ENCODE measurements at regions not wholly inside any gene's neighbourhood (a gene's known extent, or its start where the extent isn't known, plus 50 kb on each side); places are given as distances from the start of the nearest gene placed in this dataset.

DNA sequence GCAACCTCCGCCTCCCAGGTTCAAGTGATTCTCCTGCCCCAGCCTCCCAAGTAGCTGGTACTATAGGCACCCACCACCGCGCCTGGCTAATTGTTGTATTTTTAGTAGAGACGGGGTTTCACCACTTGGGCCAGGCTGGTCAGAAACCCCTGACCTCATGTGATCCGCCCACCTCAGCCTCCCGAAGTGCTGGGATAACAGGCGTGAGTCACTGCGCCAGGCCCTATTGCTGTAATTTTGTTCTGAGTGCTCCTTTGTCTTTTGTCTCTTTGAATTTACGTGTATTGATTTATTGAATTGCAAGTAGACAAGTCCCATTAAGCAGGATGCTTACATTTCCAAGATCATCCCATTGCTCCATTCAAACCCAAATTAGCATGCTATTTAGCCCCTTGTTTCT lies 186.7 kb downstream of the MSX2 start:
- Histone ChIP-seq H3K4me3 (ENCODE audit: low read depth, low read length, poor library complexity, severe bottlenecking) (no peak overlapping the region), H3F3A (ENCODE audit: insufficient read depth, low read length) (no peaks in the 10 kb centered on the region), H4K20me1 (ENCODE audit: insufficient read depth, low read length) (no peaks in the 10 kb centered on the region), H2AFZ (ENCODE audit: low read length) (no peak overlapping the region), H3K9me3 (ENCODE audit: low read length) (no peaks in the 10 kb centered on the region), H3K9me2 (ENCODE audit: low read depth, low read length) (no peaks in the 10 kb centered on the region), H3K27me3 (ENCODE audit: insufficient read depth, low read length) (no peaks in the 10 kb centered on the region), H3K9ac (ENCODE audit: low read length) (no peak overlapping the region), H3K36me3 (ENCODE audit: insufficient read depth, low read length) (no peaks in the 10 kb centered on the region), H3K79me2 (ENCODE audit: insufficient read depth, low read length) (no peaks in the 10 kb centered on the region), H3K4me2 (ENCODE audit: low read length) (no peak overlapping the region), H3K4me1 (ENCODE audit: insufficient read depth, low read length, severe bottlenecking) (no peaks in the 10 kb centered on the region), H3K27ac (ENCODE audit: low read depth, low read length, poor library complexity, severe bottlenecking) (no peak overlapping the region)
- no peak for TF ChIP-seq EZH2 (IDR thresholded peaks at IDR 0.05; ENCODE audit: borderline replicate concordance, low read length)

DNA sequence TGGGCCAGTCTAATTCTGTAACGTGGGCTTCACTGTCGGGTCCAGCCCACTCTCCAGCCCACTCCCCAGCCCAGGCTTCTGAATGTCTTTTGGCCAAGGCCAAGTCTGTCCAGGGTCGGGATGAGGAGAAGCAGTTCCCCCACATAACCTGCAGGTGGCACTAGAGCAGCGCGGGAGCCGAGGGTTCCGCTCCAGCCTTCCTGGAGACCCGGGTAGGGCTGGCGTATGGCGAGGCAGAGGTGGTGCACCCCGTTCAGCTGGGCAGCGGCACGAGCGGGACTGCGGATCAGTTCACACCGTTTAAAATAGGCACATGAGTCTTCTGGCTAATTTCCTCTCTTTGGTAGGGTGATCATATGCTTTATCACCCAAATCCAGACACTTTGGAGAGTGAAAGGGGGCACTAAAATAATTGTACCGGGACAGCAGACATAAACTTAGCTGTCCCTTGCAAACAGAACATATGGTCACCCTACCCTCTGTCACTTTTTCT lies 185.9 kb downstream of the MSX2 start:
- Histone ChIP-seq H2AFZ (ENCODE audit: low read length) (no peak overlapping the region), H3K36me3 (ENCODE audit: insufficient read depth, low read length) (no peaks in the 10 kb centered on the region), H3K4me3 (ENCODE audit: low read depth, low read length, poor library complexity, severe bottlenecking) (no peak overlapping the region)

GRCh38 chr5:174903172-174903732 lies 178.9 kb downstream of the MSX2 start:
- no peaks in the 10 kb centered on the region for H3K36me3 ChIP-seq (ENCODE audit: insufficient read depth, low read length)
- no peaks in the 10 kb centered on the region for H3K27me3 ChIP-seq (ENCODE audit: insufficient read depth, low read length)
- no peaks in the 10 kb centered on the region for H4K20me1 ChIP-seq (ENCODE audit: insufficient read depth, low read length)
- H3K9me2 ChIP-seq (ENCODE audit: low read depth, low read length) = no peaks in the 10 kb centered on the region
- no peaks in the 10 kb centered on the region for H3K9me3 ChIP-seq (ENCODE audit: low read length)
- H3F3A ChIP-seq (ENCODE audit: insufficient read depth, low read length) = no peaks in the 10 kb centered on the region
- no peak overlapping the region for H3K4me3 ChIP-seq (ENCODE audit: low read depth, low read length, poor library complexity, severe bottlenecking)
- H3K27ac ChIP-seq (ENCODE audit: low read depth, low read length, poor library complexity, severe bottlenecking) = no peak overlapping the region
- no peak overlapping the region for H2AFZ ChIP-seq (ENCODE audit: low read length)
- no peaks in the 10 kb centered on the region for H3K79me2 ChIP-seq (ENCODE audit: insufficient read depth, low read length)
- no peaks in the 10 kb centered on the region for H3K4me1 ChIP-seq (ENCODE audit: insufficient read depth, low read length, severe bottlenecking)
- H3K9ac ChIP-seq (ENCODE audit: low read length) = no peak overlapping the region
- no peak for TF ChIP-seq EZH2 (IDR thresholded peaks at IDR 0.05; ENCODE audit: borderline replicate concordance, low read length)
- peak; percentile 25; the same call in 1 of the 2 replicates for TF ChIP-seq CTCF (IDR thresholded peaks at IDR 0.05; ENCODE audit: low read length)
- no peak overlapping the region for H3K4me2 ChIP-seq (ENCODE audit: low read length)

More for the DNA sequence above, 185.9 kb downstream of the MSX2 start:
- Histone ChIP-seq H3F3A (ENCODE audit: insufficient read depth, low read length) (no peaks in the 10 kb centered on the region), H3K4me1 (ENCODE audit: insufficient read depth, low read length, severe bottlenecking) (no peaks in the 10 kb centered on the region), H3K27me3 (ENCODE audit: insufficient read depth, low read length) (no peaks in the 10 kb centered on the region), H3K9me2 (ENCODE audit: low read depth, low read length) (no peaks in the 10 kb centered on the region), H3K79me2 (ENCODE audit: insufficient read depth, low read length) (no peaks in the 10 kb centered on the region), H3K9me3 (ENCODE audit: low read length) (no peaks in the 10 kb centered on the region), H3K9ac (ENCODE audit: low read length) (no peak overlapping the region), H4K20me1 (ENCODE audit: insufficient read depth, low read length) (no peaks in the 10 kb centered on the region), H3K27ac (ENCODE audit: low read depth, low read length, poor library complexity, severe bottlenecking) (no peak overlapping the region), H3K4me2 (ENCODE audit: low read length) (no peak overlapping the region)
- peak; percentile 77 for TF ChIP-seq CTCF (IDR thresholded peaks at IDR 0.05; ENCODE audit: low read length)
- no peak for TF ChIP-seq EZH2 (IDR thresholded peaks at IDR 0.05; ENCODE audit: borderline replicate concordance, low read length)

- no peaks in the 10 kb centered on the region for H3K9me3 ChIP-seq (ENCODE audit: low read length)
- no peaks in the 10 kb centered on the region for H3K27me3 ChIP-seq (ENCODE audit: insufficient read depth, low read length)
Observed at GRCh38 chr5:174901336-174901735, 177.0 kb downstream of the MSX2 start.

More at GRCh38 chr5:174901336-174901735, 177.0 kb downstream of the MSX2 start:
- Histone ChIP-seq H3K36me3 (ENCODE audit: insufficient read depth, low read length) (no peaks in the 10 kb centered on the region), H3K4me2 (ENCODE audit: low read length) (no peak overlapping the region), H3K9ac (ENCODE audit: low read length) (no peak overlapping the region), H3K4me3 (ENCODE audit: low read depth, low read length, poor library complexity, severe bottlenecking) (no peak overlapping the region), H3F3A (ENCODE audit: insufficient read depth, low read length) (no peaks in the 10 kb centered on the region), H3K27ac (ENCODE audit: low read depth, low read length, poor library complexity, severe bottlenecking) (no peak overlapping the region), H3K4me1 (ENCODE audit: insufficient read depth, low read length, severe bottlenecking) (no peaks in the 10 kb centered on the region), H3K9me2 (ENCODE audit: low read depth, low read length) (no peaks in the 10 kb centered on the region), H3K79me2 (ENCODE audit: insufficient read depth, low read length) (no peaks in the 10 kb centered on the region), H2AFZ (ENCODE audit: low read length) (no peak overlapping the region), H4K20me1 (ENCODE audit: insufficient read depth, low read length) (no peaks in the 10 kb centered on the region)
- TF ChIP-seq EZH2 (IDR thresholded peaks at IDR 0.05; ENCODE audit: borderline replicate concordance, low read length) = no peak
- no peak for TF ChIP-seq CTCF (IDR thresholded peaks at IDR 0.05; ENCODE audit: low read length)

Data from OCI-LY1 (cell line).